ENCODE measurements at regions not wholly inside any gene's neighbourhood (a gene's known extent, or its start where the extent isn't known, plus 50 kb on each side); places are given as distances from the start of the nearest gene placed in this dataset.

DNA sequence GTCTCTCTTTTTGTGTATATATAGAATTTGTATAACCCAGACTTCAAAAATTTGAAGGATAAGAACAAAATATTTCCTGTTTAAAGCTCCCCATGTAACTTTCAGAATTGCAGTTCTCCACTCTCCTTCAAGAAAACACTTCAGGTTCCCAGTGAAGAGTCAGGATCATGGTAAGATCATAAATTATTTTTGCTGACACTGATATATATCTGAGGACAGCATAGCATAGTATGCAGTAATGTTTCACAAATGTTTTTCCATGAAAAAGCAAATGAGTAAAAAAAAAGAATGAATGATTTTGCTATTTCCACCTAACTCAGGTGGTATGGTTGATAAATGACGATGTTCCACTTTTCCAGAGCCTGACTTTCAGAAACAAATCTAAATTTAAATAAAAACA lies 545.6 kb upstream of the EPHA7 start:
- DNase-seq: no peak

DNA sequence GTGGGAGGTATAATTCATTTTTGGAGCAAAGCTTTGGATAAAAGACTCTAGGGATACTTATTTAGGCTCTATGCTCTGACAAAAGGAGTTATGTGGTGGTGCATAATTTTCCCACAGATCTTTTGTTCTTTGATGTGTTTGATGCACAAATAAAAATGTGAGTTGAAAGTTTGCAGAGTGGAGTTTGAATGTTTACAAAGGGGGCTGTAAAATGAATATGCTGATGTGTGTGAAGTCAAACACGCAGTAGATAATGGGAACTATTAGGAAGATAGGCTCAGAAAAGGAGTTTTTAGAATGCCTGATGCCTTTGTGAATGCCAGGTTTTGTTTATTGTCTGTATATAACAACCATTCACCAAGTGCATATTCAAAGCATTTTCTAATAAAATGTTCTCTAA lies 545.0 kb upstream of the EPHA7 start:
- no peak for DNase-seq

DNA sequence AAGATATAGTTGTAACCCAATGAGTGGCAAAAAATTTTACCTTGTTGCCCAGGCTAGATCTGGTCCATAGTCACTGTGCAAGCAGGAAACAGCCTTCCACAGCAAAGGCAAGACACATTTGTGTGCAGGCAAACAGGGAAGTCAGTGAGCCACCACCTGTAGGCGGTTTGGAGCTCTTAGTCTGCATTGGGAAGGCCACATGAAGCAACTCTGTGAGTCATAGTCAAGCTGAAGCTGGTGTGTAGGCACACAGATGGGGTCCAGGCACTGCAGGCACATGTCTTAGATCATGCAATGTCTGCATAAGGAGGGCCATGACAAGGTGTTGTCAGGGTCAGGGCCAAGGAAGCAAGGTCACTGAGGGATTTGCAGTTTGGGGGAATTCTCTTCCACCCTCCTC lies 543.2 kb upstream of the EPHA7 start:
- peak in 6 of 58 donors; percentile 1 to 35 (median 10) for DNase-seq

DNA sequence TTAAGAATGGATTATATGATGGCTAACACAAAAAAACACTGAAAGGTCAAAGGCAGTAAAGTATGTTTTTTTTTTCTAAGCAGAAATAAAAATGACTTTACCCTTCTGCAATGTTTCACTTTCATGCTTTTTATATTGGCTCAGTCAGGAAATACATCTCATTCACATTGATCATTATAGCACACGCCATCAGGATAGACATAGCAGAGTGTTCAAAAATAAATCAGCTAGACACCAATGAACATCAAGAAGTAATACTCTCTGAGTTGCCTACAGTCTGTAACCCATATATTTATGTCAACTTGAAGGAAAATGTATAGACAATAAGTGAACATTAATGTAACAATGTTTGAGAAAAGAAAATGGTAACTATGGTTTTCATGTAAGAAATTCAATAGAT lies 535.2 kb upstream of the EPHA7 start:
- DNase-seq: no peak

DNA sequence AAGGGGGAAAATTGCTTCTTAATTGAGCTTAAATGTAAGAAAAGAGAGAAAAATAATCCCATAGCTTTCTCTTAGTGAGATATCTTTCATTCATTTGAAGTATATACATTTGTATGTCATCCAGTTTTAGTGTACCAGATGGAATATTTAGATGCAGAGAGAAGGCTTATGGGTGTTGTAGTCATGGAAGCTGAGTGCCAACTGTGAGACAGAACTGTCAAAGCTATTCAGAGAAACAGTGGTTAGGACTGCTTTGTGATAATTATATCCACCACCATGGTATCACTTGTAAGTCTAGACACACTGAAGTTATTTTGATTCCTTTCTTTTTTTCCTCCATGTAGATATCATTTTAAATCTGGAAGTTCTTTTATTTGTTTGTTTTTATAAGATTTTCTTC lies 524.3 kb upstream of the EPHA7 start:
- DNase-seq: peak in 1 of 58 donors; percentile 23

DNA sequence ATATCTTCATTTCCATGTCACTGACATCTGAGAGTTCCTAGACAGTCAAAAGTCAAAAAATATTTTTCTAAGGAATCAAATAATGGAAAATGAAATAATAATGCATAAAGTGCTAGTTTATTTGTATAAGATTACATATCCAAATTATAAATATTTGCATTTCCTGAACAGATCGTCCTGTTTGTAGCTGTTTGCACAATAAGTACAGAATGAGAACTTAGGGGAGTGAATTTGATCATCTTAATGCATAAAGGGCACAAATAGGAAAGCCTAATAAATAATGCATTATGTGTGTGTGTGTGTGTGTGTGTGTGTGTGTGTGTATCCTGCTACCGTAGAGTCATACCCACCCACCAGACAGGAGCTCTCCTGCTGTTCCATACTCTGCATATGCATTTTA lies 521.0 kb upstream of the EPHA7 start:
- DNase-seq: no peak

DNA sequence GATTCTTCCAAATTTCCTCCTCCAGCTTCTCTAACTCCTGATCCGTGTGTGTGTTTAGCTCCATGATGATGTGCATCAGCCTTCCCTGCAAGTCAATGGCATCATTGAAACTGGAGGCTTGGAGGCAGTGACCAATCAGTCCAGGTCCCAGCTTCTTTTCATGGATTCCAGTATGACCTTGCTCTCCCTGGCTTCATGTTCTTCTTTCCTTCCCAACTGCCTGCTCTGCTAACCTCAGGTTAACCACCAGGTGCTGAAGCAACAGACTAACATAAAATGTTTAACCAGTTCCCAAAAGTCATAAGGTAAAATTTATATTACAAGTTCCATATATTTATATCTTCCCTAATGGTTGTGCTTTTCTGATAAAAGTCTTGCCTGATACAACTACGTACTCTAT lies 512.8 kb upstream of the EPHA7 start:
- DNase-seq: no peak

DNA sequence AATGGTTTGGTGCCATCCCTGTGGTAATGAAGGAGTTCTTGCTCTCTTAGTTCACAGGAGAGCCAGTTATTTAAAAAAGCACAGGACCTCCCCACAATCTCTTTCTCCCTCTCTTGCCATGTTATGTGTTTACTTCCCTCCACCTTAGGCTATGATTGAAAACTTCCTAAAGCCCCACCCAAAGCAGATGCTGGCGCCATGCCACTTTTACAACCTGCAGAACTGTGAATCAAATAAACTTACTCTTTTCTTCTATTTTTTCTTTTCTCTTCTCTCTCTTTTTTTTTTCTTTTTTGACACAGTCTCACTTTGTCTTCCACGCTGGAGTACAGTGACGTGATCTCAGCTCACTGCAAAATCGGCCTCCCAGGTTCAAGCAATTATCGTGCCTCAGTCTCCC lies 508.4 kb upstream of the EPHA7 start:
- no peak for DNase-seq

DNA sequence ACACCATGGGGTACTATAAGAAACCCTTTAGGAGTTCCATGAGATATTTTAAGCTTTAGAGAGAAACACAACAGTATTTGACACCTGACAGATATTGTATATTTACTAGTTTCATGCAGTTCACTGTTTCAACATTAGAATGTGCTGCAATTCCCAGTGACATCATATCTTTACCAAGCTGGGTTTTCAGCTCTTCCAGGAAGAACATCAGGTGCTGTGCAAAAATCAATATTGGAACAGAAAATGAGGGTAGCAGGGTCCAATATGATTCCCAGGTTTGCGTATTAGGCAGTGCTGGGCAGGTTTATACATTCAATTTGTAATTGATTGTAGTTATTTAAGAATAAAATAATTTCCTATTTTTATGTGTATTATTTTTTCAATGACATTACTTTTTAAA lies 500.0 kb upstream of the EPHA7 start:
- DNase-seq: no peak

DNA sequence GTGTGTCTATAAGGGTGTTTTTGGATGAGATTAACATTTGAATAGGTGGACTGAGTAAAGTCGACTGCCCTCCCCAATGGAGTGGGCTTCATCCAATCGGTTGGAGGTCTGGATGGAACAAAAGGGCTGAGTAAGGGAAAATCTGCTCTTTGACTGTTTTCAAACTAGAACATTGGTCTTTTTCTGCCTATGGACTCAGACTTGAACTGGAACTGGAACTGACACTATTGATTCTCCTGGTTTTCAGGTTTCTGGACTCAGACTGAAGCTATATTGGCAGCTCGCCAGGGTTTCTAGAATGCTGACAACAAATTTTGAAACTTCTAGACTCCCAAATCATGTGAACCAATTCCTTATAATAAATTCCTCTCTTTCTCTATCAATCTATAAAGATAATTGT lies 498.9 kb upstream of the EPHA7 start:
- no peak for DNase-seq

DNA sequence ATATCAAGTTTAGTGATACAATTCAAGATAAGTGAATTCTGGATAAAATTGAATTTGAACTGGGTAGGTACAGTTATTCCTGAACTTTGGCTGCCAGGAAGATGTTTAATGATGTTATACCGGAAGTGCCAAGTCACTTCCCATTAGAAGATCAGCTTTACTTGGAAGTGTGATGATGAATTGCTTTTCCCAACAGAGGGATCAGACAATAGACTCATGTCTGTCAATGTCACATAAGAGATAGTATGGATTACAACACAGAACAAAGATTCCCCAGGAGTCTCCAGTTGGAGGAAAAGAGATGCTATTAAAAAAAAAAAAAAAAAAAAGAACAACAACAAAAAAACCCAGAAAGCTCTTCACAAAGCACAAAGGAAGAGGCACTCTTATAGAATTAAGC lies 497.9 kb upstream of the EPHA7 start:
- no peak for DNase-seq

DNA sequence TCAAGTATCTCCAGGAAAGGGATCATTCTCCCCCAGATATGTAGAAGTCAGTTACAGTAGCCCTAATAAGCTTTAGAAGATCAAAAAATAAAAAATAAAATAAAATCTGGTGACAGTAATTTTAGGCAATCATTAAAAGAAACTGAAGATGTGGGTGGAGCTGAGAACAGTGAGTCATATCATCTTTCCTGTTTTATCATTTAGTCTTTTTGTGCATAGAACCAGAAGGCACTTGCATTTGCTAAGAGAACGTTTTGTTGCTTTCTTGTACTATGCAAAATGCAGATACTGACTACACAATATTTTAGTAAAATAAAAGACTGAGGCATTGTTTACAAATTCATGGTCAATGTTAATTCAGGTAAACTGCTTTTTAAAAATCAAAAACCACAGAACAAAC lies 497.4 kb upstream of the EPHA7 start:
- DNase-seq: no peak

DNA sequence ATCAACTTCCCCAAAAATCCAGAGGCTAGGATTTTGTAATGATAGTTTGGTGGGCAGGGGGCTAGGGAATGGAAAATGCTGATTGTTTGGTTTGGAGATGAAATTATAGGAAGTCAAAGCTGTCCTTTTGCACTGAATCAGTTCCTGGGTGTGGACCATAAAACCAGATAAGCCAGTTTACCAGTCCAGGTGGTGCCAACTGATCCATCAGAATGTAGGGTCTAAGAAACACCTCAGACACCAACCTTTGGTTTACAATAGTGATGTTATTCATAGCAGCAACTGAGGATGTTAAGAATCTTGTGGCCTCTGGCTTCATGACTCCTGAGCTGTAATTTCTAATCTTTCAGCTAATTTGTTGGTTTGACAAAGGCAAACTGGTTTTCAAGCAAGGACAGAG lies 496.6 kb upstream of the EPHA7 start:
- DNase-seq: no peak

DNA sequence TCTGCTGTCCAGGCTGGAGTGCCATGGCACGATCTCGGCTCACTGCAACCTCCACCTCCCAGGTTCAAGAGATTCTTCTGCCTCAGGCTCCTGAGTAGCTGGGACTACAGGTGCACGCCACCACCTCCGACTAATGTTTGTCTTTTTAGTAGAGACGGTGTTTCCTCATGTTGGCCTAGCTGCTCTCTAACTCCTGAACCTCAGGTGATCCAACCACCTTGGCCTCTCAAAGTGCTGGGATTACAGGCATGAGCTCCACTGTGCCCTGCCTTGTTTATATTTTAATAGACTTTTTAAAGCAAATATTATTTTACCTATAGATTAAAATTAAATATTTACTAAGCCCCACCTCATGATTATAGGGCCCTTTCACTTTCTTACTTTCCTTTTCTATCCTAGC lies 483.2 kb upstream of the EPHA7 start:
- DNase-seq: no peak

DNA sequence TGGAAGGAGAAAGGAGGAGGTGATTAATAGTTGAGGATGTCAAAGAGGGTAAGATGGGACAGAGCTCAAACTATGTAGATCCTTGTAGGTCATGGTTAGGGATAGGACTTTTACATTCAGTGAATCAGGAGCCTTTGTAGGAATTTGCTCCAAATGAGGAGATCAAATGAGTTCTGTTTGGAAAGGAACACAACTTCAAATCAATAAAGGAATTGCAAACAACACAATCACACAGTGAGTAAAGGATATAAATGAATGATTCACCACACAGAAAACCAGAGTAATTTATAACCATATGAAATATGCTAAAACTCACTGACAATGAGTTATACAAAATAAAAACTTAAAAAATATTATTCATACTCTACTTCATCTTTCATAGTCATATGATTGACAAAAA lies 480.8 kb upstream of the EPHA7 start:
- DNase-seq: no peak

DNA sequence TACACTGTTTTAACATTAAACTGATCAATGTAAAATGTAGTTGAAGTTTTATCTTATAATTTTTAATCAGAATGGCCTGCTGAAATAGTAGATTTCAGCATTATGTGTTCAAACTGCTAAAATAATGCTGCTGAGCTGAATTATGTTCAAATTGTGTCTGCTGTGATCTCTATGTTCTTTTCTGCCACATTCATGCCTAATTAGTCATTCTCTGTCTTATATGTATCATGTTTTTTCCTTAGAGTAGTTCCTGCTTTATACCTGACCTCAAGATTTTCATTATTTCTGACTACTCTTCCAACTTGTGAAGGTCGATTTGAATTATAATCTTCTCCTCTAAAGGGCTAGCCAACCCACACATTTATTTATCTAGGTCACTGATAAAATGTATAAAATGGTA lies 476.7 kb upstream of the EPHA7 start:
- DNase-seq: no peak

DNA sequence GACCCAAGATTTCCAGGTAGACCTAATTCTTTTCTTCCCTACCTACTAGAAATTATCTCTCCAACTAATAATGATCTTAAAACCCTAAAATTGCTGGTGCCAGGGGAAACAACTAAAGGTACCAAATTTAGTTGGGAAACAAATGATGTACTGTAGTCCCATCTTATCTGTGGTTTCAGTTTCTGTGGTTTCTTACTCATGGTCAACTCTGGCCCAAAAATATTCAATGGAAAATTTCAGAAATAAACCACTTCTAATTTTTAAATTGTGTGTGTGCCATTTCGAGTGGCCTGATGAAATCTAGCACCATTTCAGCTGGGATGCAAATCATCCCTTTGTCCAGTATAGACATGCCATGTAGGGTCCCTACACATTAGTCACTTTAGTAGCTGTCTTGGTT lies 475.2 kb upstream of the EPHA7 start:
- DNase-seq: no peak

DNA sequence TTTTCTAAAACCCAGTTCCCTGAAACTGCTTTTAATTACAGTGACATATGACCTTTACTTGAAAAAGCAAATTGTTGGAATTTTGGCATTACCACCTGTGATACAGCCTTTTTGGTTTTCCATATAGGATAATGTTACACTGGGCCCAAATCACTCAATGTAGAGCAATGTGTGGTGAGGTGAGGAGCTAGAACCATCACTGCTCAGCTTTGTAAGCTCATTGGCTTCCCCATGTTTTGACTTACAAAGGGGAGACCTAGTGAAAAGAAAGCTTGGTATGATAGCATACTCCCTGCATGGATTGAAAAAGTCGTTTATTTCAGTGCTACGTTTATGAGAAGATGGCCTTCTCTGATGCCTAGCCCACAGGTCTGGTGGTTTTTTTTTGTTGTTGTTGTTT lies 470.4 kb upstream of the EPHA7 start:
- no peak for DNase-seq

DNA sequence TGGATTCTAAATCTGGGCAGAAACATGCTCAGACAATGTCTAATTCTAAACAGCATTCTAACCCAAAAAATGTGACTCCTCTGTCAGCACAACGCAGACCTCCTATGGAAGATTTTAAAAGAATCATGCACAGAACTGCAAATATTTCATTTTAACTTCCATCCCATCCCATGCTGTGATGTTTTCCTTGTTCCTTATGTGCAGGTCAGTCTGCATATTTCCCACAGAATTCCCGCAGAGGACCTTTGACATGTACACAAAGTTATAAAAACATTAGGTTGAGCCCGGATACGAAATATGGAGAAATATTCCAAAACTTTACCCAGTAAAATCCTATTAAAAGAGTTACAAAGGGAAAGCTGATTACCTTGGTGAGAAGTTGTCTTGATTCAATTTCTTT lies 467.1 kb upstream of the EPHA7 start:
- DNase-seq: no peak

DNA sequence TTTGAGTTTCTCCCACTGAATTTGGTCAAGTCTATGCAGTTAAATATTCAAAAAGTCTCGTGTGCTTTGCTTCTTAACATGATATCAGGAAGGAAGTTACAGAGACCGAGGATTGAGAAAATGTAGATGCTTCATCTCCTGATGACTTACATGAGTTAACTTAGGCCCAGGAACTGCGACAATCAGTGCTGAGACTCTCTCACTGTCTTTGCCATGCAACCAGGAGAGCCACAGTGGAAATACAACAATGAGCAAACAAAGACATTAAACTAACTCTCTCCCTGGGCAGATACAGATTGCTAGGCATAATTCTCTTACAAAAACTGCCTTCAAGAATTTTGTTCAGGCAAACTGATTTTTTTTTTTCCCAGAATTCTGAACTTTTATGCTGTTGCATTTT lies 440.6 kb upstream of the EPHA7 start:
- DNase-seq: no peak

DNA sequence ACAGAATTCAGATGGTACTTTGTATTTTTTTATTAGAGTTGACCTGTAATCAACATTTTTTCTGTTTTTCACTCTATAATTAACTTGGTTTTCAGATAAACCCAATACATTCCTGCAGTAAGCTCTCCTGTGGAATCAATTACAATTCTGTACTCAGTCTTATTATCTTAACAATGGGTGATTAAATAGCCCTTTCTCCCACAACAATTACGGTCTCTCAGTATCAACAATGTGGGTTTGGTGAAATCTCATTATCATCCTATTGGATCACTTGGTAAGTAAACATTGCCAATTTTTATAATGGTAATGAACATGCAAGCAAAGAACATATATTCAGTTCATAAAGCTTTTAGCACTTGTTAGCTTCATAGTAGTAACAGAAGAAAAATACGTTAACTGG lies 438.9 kb upstream of the EPHA7 start:
- no peak for DNase-seq

DNA sequence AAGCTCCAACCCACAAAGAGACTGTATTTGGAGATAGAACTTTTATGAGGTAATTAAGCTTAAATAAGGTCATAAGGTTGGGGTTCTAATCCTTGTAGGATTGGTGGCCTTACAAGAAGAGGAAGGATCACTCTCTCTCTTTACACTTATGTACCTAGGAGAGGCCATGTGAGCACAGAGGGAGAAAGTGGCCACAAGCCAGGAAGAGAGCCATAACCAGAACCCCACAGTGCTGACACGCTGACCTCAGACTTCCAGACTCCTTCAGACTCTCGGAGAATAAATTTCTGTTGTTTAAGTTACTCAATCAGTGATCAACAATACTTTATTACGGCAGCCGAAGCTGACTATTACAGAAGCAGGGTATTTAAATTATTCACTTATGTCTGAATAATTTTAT lies 430.5 kb upstream of the EPHA7 start:
- DNase-seq: no peak

DNA sequence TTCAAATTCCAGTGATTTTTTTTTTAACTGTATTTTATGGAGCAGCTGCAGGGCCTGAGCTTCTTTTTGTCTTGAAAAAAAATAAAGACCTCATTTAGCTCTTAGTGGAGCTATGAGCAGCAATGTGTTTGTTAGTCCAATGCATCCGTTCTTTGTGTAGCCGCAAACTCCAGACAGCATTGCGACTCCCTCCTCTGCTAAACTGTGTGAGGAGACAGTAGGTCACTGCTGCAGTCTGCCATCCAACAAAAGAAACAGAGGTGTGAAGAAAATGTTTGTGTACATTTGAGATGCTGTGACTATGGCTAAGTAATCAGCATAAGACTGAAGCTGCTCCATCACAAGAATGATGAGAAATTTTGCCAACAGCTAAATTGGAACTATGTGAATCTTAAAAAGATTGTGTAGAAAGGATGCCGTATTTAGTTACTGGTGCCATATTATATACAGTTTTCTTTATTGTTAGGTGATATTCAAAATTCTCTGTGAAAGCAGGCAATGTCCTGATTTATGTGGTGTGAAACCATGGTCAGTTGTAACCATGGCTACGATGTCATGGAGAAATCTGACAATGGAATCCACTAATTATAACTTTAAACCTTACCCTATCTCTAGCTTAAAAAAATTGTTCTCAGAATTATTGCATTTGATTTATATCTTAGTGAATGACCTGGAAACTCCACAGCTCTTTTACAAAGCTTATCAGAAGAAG lies 428.8 kb upstream of the EPHA7 start:
- DNase-seq: peak in 3 of 58 donors; percentile 0 to 2 (median 1)

DNA sequence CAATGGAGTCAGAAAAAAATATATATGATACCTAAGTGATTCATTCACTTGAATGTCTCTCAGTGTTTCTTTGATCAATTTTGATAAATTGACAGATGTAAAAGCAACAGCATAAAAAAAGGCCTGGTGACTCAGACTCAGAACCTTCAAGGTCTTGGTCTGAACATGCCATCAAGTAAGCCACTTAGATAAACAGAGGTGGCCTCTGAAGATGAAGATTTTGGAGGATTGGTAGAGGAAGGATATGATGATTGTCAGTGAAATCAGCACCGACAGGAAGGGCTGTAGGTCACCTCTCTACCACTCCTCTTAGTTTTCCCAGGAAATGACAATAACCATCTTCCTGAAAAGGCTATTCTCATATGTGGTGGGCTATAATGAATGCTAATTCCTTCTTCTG lies 422.8 kb upstream of the EPHA7 start:
- DNase-seq: no peak

All from anterior cingulate cortex (tissue), 58 donors.